Neural progenitor cell (in vitro differentiated cells): ENCODE measurements at regions not wholly inside any gene's neighbourhood (a gene's known extent, or its start where the extent isn't known, plus 50 kb on each side); places are given as distances from the start of the nearest gene placed in this dataset.

Experiments
- CTCF ChIP-seq: fragments of 200-600 bp; sonication (generic); IDR thresholded peaks from 2 replicates; pipeline ENCODE4 v1.5.1; 2017; ENCODE audit warnings: antibody characterized with exemption, mild to moderate bottlenecking
- EZH2 ChIP-seq: fragments of 200-600 bp; sonication (generic); IDR thresholded peaks from 2 replicates; pipeline ENCODE4 v1.6.1; 2017; ENCODE audit warnings: antibody characterized with exemption, mild to moderate bottlenecking, moderate library complexity
- EZH2phosphoT487 ChIP-seq: fragments of 200-600 bp; sonication (generic); IDR thresholded peaks from 2 replicates; pipeline ENCODE4 v1.6.1; 2017; ENCODE audit warnings: antibody characterized with exemption

- no peak for TF ChIP-seq CTCF
- TF ChIP-seq EZH2, result no peak
- no peak for TF ChIP-seq EZH2phosphoT487
These were observed 70.8 kb upstream of the TEAD1 start for GRCh38 chr11:12603143-12604088.
